B cell (primary cell): ENCODE measurements at regions not wholly inside any gene's neighbourhood (a gene's known extent, or its start where the extent isn't known, plus 50 kb on each side); places are given as distances from the start of the nearest gene placed in this dataset.

Experiments
- ATAC-seq: fragments of 200-7000 bp; cut with Tn5 transposase; one replicate; pipeline ENCODE4 v1.10.0; 2021; ENCODE audit warnings: low read depth, mild to moderate bottlenecking, moderate number of reproducible peaks, moderate library complexity
- CTCF ChIA-PET: fragments of 350-600 bp; sonication (Branson Sonifier 250); formaldehyde crosslinking; loops from one replicate; lab custom pipeline; 2021; ENCODE audit warnings: antibody characterized with exemption, inconsistent platforms; lab: Charles Lee
- POLR2A ChIA-PET: fragments of 350-600 bp; sonication (Branson Sonifier 250); formaldehyde crosslinking; loops from one replicate; lab custom pipeline; 2021; ENCODE audit warnings: antibody characterized with exemption; lab: Charles Lee
- DNase-seq: peaks from one replicate; pipeline ENCODE4 v3.0.0; 2013
- H2AFZ ChIP-seq: 2 replicates; pipeline ENCODE4 v1.6.1; 2012; ENCODE audit warnings: mild to moderate bottlenecking, low read depth, low read length; ENCODE audit not compliant: insufficient read depth, poor library complexity, severe bottlenecking
- H3K27ac ChIP-seq, 2 donors: 1 replicate in 1 of 2; 2 replicates in 1 of 2; pipeline ENCODE4 v1.5.1; 2012 to 2013; ENCODE audit warnings: low read length in 2 of 2, mild to moderate bottlenecking in 2 of 2, moderate library complexity in 1 of 2
- H3K27me3 ChIP-seq, 4 experiments: fragments of 200-600 bp in 1 of 4; sonication (generic) in 1 of 4; replicated peaks in 1 of 4; 1 replicate in 2 of 4; 2 replicates in 2 of 4; pipeline versions ENCODE4 v1.6.1 to v1.7.0; 2013 to 2016; ENCODE audit warnings: low read length in 3 of 4, mild to moderate bottlenecking in 2 of 4, mixed read lengths in 1 of 4, moderate library complexity in 1 of 4; ENCODE audit not compliant: insufficient read depth in 4 of 4, control insufficient read depth in 3 of 4; ENCODE audit errors: control extremely low read depth in 1 of 4
- H3K36me3 ChIP-seq, 2 experiments: replicated peaks in 1 of 2; 1 replicate in 1 of 2; 2 replicates in 1 of 2; pipeline versions ENCODE4 v1.6.1 to v1.7.1; 2013; ENCODE audit warnings: low read length in 1 of 2; ENCODE audit not compliant: insufficient read depth in 2 of 2, control insufficient read depth in 1 of 2; ENCODE audit errors: control extremely low read depth in 1 of 2, extremely low read depth in 1 of 2
- H3K4me1 ChIP-seq, 2 donors: fragments of 200-600 bp in 1 of 2; sonication (generic) in 1 of 2; 1 replicate in 1 of 2; 2 replicates in 1 of 2; pipeline versions ENCODE4 v1.5.1 to v1.6.1; 2013 to 2017; ENCODE audit warnings: low read length in 2 of 2; ENCODE audit not compliant: control insufficient read depth in 2 of 2, insufficient read depth in 2 of 2
- H3K4me2 ChIP-seq: replicated peaks from 2 replicates; pipeline ENCODE3; 2012; ENCODE audit warnings: mild to moderate bottlenecking, low read depth, low read length; ENCODE audit not compliant: poor library complexity, severe bottlenecking
- H3K4me3 ChIP-seq, 5 experiments: fragments of 200-600 bp in 1 of 5; sonication (generic) in 1 of 5; 1 replicate in 3 of 5; 2 replicates in 2 of 5; pipeline versions ENCODE4 v1.5.1 to v1.7.0; 2011 to 2016; ENCODE audit warnings: low read length in 4 of 5, mild to moderate bottlenecking in 4 of 5, low read depth in 2 of 5, control low read depth in 1 of 5, moderate library complexity in 1 of 5; ENCODE audit not compliant: insufficient read depth in 1 of 5; ENCODE audit errors: control extremely low read depth in 1 of 5, extremely low read depth in 1 of 5
- H3K79me2 ChIP-seq: fragments of 200-600 bp; sonication (generic); one replicate; pipeline ENCODE4 v1.6.0; 2016; ENCODE audit warnings: low read length; ENCODE audit not compliant: control insufficient read depth, insufficient read depth
- H3K9ac ChIP-seq: fragments of 200-600 bp; sonication (generic); 2 replicates; pipeline ENCODE4 v1.6.1; 2017; ENCODE audit warnings: mild to moderate bottlenecking, low read length, moderate library complexity
- H3K9me3 ChIP-seq, 3 donors: one replicate each; pipeline versions ENCODE4 v1.6.1 to v1.7.1; 2013; ENCODE audit warnings: low read length in 2 of 3; ENCODE audit not compliant: control insufficient read depth in 2 of 3, insufficient read depth in 1 of 3; ENCODE audit errors: control extremely low read depth in 1 of 3
- H4K20me1 ChIP-seq: 2 replicates; pipeline ENCODE4 v1.6.0; 2012; ENCODE audit warnings: mild to moderate bottlenecking, low read length; ENCODE audit not compliant: insufficient read depth, control insufficient read depth, poor library complexity, severe bottlenecking
- H3K27ac Mint-ChIP-seq: one replicate; pipeline ENCODE4 v1.8.0; 2021; ENCODE audit warnings: mixed read lengths
- H3K27me3 Mint-ChIP-seq: one replicate; pipeline ENCODE4 v1.8.0; 2021; ENCODE audit warnings: mixed read lengths
- H3K4me1 Mint-ChIP-seq: one replicate; pipeline ENCODE4 v1.8.0; 2021; ENCODE audit warnings: mixed read lengths
- H3K4me3 Mint-ChIP-seq: one replicate; pipeline ENCODE4 v1.8.0; 2021; ENCODE audit warnings: mixed read lengths
- H3K9me3 Mint-ChIP-seq: one replicate; pipeline ENCODE4 v1.8.0; 2022; ENCODE audit warnings: mixed read lengths; ENCODE audit not compliant: insufficient read depth
- EZH2 ChIP-seq: IDR thresholded peaks from 2 replicates; pipeline ENCODE4 v1.6.1; 2012; ENCODE audit warnings: borderline replicate concordance, low read depth, mild to moderate bottlenecking, moderate library complexity, low read length; ENCODE audit not compliant: insufficient read depth, poor library complexity, severe bottlenecking
- WGBS: methylation state at CpG from one replicate; pipeline ENCODE4 v1.1.5; 2013; ENCODE audit warnings: missing lambda C conversion rate; ENCODE audit not compliant: insufficient coverage; 5-methylcytosine and 5-hydroxymethylcytosine counted together
- intact Hi-C: fragments of 100-400 bp; cut with micrococcal nuclease; formaldehyde crosslinking; loops from one replicate; pipeline ENCODE4 v1.10.0; 2022
- TF ChIP-seq, protein P1 (sequence below): fragments of 200-600 bp; IDR thresholded peaks from one replicate; pipeline ENCODE4 v1.8.0; 2022; ENCODE audit warnings: antibody characterized with exemption, mild to moderate bottlenecking

DNA sequence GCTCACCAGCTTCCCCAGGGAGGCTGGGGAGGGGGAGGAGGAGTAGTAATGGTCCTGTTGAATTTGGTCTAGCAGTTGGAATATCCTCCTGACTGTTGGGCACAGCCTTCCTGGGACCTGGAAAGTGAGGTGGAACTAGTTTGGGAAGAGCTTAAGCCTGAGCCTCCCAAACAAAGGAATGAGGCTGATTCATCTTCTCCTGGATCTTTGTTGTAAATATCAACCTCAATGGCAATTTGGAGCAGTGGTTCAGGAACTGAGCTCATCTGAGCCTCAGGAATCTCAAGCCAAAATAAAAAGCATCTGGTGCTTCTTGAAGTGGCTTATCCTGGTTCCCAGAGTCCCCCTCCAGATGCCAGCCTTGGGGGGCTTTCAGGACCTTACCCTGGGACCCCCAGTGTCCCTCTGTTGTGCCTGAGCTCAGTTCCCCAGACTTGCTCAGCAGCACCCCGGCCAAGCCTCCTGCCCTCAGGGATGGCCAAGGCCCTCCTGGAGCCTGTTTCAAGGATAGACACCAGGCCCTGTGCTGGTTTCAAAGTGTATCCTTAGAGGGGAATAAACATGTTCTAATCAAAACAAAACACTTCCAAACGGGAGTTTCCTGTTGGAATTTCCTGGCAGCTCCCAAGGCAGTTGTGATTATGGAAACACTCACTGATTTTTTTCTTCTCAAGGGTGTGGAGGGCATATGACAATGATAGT, 112.6 kb downstream of the DDX1 start:
- H4K20me1 ChIP-seq = no peaks in the 10 kb centered on the region
- DNase-seq (no peak), ATAC-seq (no peak)
- no peak overlapping the region for H3K9ac ChIP-seq
- H3K27ac Mint-ChIP-seq = no peak overlapping the region
- H3K9me3 ChIP-seq = no peaks in the 10 kb centered on the region
- no peak overlapping the region for H3K4me3 ChIP-seq
- no peak overlapping the region for H3K4me3 Mint-ChIP-seq
- no peaks in the 10 kb centered on the region for H3K36me3 ChIP-seq
- no peaks in the 10 kb centered on the region for H3K79me2 ChIP-seq
- H3K4me1 ChIP-seq = no peaks in the 10 kb centered on the region
- H3K27me3 Mint-ChIP-seq = peaks cover 3% of the 10 kb centered on the region
- H3K27ac ChIP-seq = no peak overlapping the region
- POLR2A ChIA-PET = no interaction called here
- H2AFZ ChIP-seq = no peak overlapping the region
- intact Hi-C loops = no loop called here
- no peak for TF ChIP-seq EZH2
- no CpG with 5 or more reads among the region's 2 CpGs for WGBS
- H3K4me1 Mint-ChIP-seq = no peaks in the 10 kb centered on the region
- no peaks in the 10 kb centered on the region for H3K9me3 Mint-ChIP-seq
- CTCF ChIA-PET = no interaction called here
- no peak overlapping the region for H3K4me2 ChIP-seq
- no peaks in the 10 kb centered on the region for H3K27me3 ChIP-seq

DNA sequence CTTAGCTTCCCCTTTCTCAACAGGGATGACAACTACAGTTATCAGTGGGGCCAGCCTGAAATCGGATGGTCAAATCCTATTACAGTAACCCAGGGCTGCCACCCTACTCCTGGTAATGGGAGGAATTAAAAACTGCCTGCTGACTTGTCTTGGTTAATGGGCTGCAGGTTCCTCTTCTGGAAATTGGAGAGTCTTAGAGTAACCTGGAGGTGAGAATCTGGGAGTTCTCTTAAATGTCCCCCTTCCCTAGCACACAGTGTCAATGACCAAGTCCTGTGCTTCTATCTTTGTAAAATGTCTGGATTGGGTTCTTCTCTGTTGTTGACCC, 113.1 kb downstream of the DDX1 start:
- DNase-seq (no peak), ATAC-seq (no peak)
- Mint-ChIP-seq H3K27me3 (peaks cover 5% of the 10 kb centered on the region), H3K27ac (no peak overlapping the region), H3K4me3 (no peak overlapping the region), H3K4me1 (no peaks in the 10 kb centered on the region), H3K9me3 (no peaks in the 10 kb centered on the region)
- H3K79me2 ChIP-seq = no peaks in the 10 kb centered on the region
- no peak overlapping the region for H3K27ac ChIP-seq
- H3K9ac ChIP-seq = no peak overlapping the region
- H3K4me2 ChIP-seq = no peak overlapping the region
- H2AFZ ChIP-seq = no peak overlapping the region
- POLR2A ChIA-PET = no interaction called here
- H3K27me3 ChIP-seq = no peaks in the 10 kb centered on the region
- intact Hi-C loops = no loop called here
- CTCF ChIA-PET = no interaction called here
- WGBS = no CpG with 5 or more reads among the region's 1 CpG
- H3K36me3 ChIP-seq = no peaks in the 10 kb centered on the region
- H3K9me3 ChIP-seq = no peaks in the 10 kb centered on the region
- TF ChIP-seq, protein P1, sequence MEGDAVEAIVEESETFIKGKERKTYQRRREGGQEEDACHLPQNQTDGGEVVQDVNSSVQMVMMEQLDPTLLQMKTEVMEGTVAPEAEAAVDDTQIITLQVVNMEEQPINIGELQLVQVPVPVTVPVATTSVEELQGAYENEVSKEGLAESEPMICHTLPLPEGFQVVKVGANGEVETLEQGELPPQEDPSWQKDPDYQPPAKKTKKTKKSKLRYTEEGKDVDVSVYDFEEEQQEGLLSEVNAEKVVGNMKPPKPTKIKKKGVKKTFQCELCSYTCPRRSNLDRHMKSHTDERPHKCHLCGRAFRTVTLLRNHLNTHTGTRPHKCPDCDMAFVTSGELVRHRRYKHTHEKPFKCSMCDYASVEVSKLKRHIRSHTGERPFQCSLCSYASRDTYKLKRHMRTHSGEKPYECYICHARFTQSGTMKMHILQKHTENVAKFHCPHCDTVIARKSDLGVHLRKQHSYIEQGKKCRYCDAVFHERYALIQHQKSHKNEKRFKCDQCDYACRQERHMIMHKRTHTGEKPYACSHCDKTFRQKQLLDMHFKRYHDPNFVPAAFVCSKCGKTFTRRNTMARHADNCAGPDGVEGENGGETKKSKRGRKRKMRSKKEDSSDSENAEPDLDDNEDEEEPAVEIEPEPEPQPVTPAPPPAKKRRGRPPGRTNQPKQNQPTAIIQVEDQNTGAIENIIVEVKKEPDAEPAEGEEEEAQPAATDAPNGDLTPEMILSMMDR = no peak
- no peak for TF ChIP-seq EZH2
- H3K4me1 ChIP-seq = no peaks in the 10 kb centered on the region
- H3K4me3 ChIP-seq = no peak overlapping the region
- H4K20me1 ChIP-seq = no peaks in the 10 kb centered on the region
